ENCODE measurements at regions not wholly inside any gene's neighbourhood (a gene's known extent, or its start where the extent isn't known, plus 50 kb on each side); places are given as distances from the start of the nearest gene placed in this dataset.
A peak's percentile ranks its signal among the peaks of the same experiment; 100 is the strongest.

GRCh38 chr3:83968356-83968755 is 990.4 kb upstream of the CADM2 start:
- Histone ChIP-seq H3K9me3 (ENCODE audit: control insufficient read depth, low read depth, low read length) (no peaks in the 10 kb centered on the region), H2BK20ac (ENCODE audit: low read depth, low read length, poor library complexity, severe bottlenecking) (no peak overlapping the region), H3K4me1 (ENCODE audit: insufficient read depth, low read length) (0 out of 2 replicates have a peak, but pooled peaks cover 4% of the 10 kb centered on the region), H3K56ac (ENCODE audit: insufficient read length, low read depth, low read length) (no peak overlapping the region), H2BK120ac (ENCODE audit: low read depth, low read length, poor library complexity, severe bottlenecking) (no peak overlapping the region), H3K4ac (ENCODE audit: low read depth, low read length) (no peak overlapping the region), H2BK15ac (ENCODE audit: low read depth, low read length) (no peak overlapping the region), H4K5ac (ENCODE audit: insufficient read length, low read depth, low read length) (no peak overlapping the region), H4K8ac (replicated peaks; ENCODE audit: insufficient read length, low read depth, low read length) (no peak overlapping the region), H3T11ph (ENCODE audit: low read length) (no peak overlapping the region), H3K23ac (ENCODE audit: insufficient read length, low read depth, low read length) (no peak overlapping the region), H4K91ac (ENCODE audit: insufficient read length, low read depth, low read length) (no peak overlapping the region), H2AK5ac (ENCODE audit: insufficient read length, low read length) (no peak overlapping the region), H3K9ac (ENCODE audit: extremely low read depth, insufficient read length, low read length) (no peak overlapping the region), H2BK5ac (ENCODE audit: insufficient read length, low read length) (no peak overlapping the region), H3K27me3 (ENCODE audit: insufficient read depth, low read length) (no peaks in the 10 kb centered on the region), H3K79me2 (ENCODE audit: insufficient read depth, low read length) (no peaks in the 10 kb centered on the region), H3K27ac (ENCODE audit: insufficient read length, low read depth, low read length) (no peak overlapping the region), H3K18ac (ENCODE audit: insufficient read length, low read depth, low read length) (no peak overlapping the region), H2AFZ (ENCODE audit: low read length) (no peak overlapping the region), H3K23me2 (ENCODE audit: insufficient read length, low read depth, low read length, poor library complexity, severe bottlenecking) (no peaks in the 10 kb centered on the region), H3K4me2 (ENCODE audit: insufficient read depth, insufficient read length, low read length) (no peak overlapping the region), H3K14ac (ENCODE audit: insufficient read depth, low read length) (no peak overlapping the region), H2BK12ac (ENCODE audit: insufficient read length, low read depth, low read length) (no peak overlapping the region), H3K79me1 (ENCODE audit: insufficient read depth, low read depth, low read length, poor library complexity, severe bottlenecking) (no peaks in the 10 kb centered on the region), H4K20me1 (ENCODE audit: control insufficient read depth, insufficient read depth, insufficient read length) (no peaks in the 10 kb centered on the region)
- no CpG with 5 or more reads among the region's 7 CpGs for WGBS (ENCODE audit: extremely low coverage, insufficient read length, low lambda C conversion rate)
- no peak for DNase-seq
- TF ChIP-seq, protein P1, sequence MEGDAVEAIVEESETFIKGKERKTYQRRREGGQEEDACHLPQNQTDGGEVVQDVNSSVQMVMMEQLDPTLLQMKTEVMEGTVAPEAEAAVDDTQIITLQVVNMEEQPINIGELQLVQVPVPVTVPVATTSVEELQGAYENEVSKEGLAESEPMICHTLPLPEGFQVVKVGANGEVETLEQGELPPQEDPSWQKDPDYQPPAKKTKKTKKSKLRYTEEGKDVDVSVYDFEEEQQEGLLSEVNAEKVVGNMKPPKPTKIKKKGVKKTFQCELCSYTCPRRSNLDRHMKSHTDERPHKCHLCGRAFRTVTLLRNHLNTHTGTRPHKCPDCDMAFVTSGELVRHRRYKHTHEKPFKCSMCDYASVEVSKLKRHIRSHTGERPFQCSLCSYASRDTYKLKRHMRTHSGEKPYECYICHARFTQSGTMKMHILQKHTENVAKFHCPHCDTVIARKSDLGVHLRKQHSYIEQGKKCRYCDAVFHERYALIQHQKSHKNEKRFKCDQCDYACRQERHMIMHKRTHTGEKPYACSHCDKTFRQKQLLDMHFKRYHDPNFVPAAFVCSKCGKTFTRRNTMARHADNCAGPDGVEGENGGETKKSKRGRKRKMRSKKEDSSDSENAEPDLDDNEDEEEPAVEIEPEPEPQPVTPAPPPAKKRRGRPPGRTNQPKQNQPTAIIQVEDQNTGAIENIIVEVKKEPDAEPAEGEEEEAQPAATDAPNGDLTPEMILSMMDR (conservative IDR thresholded peaks at IDR 0.05): no peak
- Mint-ChIP-seq H3K4me1 (peaks cover 0 to 6% of the 10 kb centered on the region in 2 experiments; a peak in 2 of 4 replicates), H3K9me3 (peaks cover 0 to 2% of the 10 kb centered on the region in 2 experiments; a peak in 1 of 5 replicates), H3K27me3 (ENCODE audit: low read depth) (no peaks in the 10 kb centered on the region), H3K4me3 (no peak overlapping the region), H3K27ac (peak overlapping the region in 1 of 3 experiments; percentile 27; a peak in 2 of 7 replicates), H3K36me3 (ENCODE audit: insufficient read depth in 1 of 3, low read depth in 3 of 3) (no peaks in the 10 kb centered on the region; a peak in 1 of 7 replicates)
